ENCODE measurements at regions not wholly inside any gene's neighbourhood (a gene's known extent, or its start where the extent isn't known, plus 50 kb on each side); places are given as distances from the start of the nearest gene placed in this dataset.

DNA sequence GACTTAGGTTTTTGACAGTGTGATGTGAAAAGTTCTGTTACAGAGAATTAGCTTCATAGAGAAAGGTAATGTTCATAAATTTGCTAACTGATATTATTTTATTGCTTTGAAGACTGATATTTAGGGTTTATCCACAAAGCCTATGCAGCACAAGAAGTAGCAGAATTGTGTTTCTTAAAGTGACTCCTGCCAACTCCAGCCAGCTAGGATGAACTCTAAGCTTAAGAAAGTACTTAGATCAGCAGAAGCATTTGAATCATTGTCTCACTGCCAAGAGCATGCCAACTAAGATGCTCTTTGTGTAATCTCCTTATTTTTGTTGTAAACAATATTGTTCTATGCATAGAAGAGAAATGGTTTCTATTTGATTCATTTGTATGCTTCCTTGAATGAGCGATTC lies 589.4 kb upstream of the ADGRL4 start:
- TF ChIP-seq ZFX (IDR thresholded peaks at IDR 0.05; ENCODE audit: borderline replicate concordance) = no peak
- TF ChIP-seq, protein P1, sequence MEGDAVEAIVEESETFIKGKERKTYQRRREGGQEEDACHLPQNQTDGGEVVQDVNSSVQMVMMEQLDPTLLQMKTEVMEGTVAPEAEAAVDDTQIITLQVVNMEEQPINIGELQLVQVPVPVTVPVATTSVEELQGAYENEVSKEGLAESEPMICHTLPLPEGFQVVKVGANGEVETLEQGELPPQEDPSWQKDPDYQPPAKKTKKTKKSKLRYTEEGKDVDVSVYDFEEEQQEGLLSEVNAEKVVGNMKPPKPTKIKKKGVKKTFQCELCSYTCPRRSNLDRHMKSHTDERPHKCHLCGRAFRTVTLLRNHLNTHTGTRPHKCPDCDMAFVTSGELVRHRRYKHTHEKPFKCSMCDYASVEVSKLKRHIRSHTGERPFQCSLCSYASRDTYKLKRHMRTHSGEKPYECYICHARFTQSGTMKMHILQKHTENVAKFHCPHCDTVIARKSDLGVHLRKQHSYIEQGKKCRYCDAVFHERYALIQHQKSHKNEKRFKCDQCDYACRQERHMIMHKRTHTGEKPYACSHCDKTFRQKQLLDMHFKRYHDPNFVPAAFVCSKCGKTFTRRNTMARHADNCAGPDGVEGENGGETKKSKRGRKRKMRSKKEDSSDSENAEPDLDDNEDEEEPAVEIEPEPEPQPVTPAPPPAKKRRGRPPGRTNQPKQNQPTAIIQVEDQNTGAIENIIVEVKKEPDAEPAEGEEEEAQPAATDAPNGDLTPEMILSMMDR (IDR thresholded peaks at IDR 0.05) = no peak
- H3K27ac ChIP-seq = no peak overlapping the region

DNA sequence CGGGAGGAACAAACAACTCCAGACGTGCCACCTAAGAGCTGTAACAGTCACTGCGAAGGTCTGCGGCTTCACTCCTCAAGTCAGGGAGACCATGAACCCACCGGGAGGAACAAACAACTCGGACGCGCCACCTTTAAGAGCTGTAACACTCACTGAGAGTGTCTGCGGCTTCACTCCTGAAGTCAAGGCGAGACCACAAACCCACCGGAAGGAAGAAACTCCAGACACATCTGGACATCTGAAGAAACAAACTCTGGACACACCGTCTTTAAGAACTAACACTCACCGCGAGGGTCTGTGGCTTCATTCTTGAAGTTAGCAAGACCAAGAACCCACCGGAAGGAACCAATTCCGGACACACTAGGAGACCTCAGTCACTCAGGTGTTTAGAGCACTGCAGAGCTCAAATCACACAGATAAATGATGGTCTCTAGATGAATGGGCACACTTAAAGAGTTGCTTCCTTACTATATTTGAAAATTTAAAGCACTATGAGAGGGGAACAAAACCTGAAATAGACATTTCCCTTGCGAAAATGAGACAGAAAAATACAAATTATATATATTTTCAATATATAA lies 587.7 kb upstream of the ADGRL4 start:
- H3K27ac ChIP-seq = no peak overlapping the region
- no peak for TF ChIP-seq ZFX (IDR thresholded peaks at IDR 0.05; ENCODE audit: borderline replicate concordance)
- TF ChIP-seq, protein P1 (IDR thresholded peaks at IDR 0.05) = no peak

DNA sequence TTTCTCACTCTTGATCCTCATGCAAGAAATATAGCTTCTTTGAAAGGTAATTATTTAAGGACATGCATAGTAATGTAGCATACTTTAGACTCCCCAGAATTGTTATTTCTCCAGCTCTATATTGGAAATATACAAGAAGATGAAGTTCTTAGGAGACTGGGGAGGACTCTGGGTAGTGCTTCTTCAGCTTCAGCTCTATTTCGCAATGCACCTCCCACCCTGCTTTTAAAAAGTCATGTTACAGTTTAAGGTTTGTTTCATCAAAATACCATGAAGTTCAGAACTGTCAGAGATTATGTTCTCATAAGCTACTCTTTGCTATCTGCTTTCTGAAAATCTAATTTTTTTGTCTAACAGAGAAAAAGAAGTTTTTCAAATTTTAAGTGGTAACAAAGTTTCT lies 586.2 kb upstream of the ADGRL4 start:
- no peak overlapping the region for H3K27ac ChIP-seq
- TF ChIP-seq, protein P1 (IDR thresholded peaks at IDR 0.05) = no peak
- TF ChIP-seq ZFX (IDR thresholded peaks at IDR 0.05; ENCODE audit: borderline replicate concordance) = no peak

DNA sequence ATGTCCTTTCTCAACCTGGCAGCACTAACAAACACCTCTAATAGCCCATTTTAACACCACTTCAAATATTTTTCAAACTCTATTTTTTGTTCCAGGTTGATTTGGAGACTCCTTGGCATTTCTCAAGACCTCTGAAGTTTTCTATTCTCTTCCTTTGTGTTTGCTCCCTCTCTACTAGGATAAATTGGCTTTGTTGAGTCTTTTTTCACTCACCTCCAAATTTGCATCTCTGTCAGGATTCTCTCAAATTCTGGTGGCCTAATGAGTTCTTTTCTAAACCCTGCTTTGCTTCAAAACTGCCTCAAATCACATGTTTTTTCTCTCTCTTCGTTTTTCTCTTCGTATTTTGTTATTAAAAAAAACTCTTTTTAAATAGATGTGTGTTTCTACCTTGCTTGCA lies 582.2 kb upstream of the ADGRL4 start:
- no peak overlapping the region for H3K27ac ChIP-seq
- no peak for TF ChIP-seq ZFX (IDR thresholded peaks at IDR 0.05; ENCODE audit: borderline replicate concordance)
- TF ChIP-seq, protein P1 (IDR thresholded peaks at IDR 0.05) = no peak

DNA sequence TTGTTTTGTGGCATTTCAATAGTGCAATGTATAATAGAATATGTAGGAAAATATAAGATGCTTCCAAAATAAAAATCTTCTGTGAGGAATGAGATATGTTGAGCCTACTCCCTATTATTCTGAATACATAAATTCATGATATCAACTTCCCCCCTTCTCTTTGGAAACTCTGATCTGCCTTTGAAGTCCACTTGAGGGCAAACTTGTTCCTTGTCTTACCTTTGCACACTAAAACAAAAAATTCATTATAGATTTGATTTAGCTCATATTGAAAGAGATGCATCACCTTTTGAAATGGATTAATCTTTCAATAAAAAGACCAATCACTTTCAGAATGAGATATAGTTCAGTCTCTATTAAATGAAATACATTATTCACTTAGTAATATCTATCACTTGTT lies 580.7 kb upstream of the ADGRL4 start:
- no peak for TF ChIP-seq ZFX (IDR thresholded peaks at IDR 0.05; ENCODE audit: borderline replicate concordance)
- TF ChIP-seq, protein P1 (IDR thresholded peaks at IDR 0.05) = no peak
- no peak overlapping the region for H3K27ac ChIP-seq

DNA sequence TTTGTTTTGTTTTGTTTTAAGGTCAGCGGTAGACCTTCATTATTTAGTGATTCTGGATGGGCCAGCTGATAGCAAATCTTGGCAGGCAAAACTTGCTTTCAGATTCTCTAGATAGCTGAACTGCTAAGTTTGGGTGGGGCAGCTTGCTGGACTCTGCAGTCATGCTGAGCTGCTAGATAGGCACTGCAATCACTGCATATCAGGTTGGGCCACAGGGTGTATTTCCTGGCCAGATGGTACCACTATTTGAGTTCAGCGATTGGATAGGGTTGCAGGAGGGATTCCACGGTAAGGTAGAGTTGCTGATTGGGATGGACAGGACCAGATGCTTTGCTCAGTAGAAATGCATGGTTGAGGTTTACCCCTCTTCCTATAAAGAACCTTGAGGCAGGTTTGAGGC lies 579.3 kb upstream of the ADGRL4 start:
- TF ChIP-seq ZFX (IDR thresholded peaks at IDR 0.05; ENCODE audit: borderline replicate concordance) = no peak
- TF ChIP-seq, protein P1 (IDR thresholded peaks at IDR 0.05) = no peak
- no peak overlapping the region for H3K27ac ChIP-seq

DNA sequence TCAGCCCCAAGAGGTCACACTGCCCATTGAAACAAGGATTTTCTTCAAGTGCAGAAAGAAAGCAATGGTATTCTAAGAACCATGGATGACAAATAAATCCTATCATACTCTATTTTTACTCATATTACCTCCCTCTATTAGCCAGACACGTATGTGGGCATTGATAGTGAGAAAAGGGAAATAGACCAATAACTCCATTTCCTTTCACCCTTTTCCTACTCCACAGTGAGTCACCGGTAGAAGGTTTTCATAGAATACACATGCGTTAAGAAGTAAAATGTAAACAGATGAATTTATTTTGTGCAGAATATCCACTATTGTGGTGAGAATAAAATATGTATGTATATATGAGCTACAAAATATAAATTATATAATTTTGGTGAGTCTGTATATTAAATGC lies 568.9 kb upstream of the ADGRL4 start:
- TF ChIP-seq ZFX (IDR thresholded peaks at IDR 0.05; ENCODE audit: borderline replicate concordance) = no peak
- TF ChIP-seq, protein P1 (IDR thresholded peaks at IDR 0.05) = no peak
- no peak overlapping the region for H3K27ac ChIP-seq
